Fibroblast of lung (primary cell): ENCODE measurements at regions not wholly inside any gene's neighbourhood (a gene's known extent, or its start where the extent isn't known, plus 50 kb on each side); places are given as distances from the start of the nearest gene placed in this dataset.
"Not testable (repeated sequence)": the region's sequence is repeated elsewhere in the genome, so short reads cannot be mapped to it uniquely, and the experiment has no call there.

Experiments used
- DNase-seq, 2 donors: peaks; one replicate each; pipeline versions ENCODE4 v3.0.0 to v3.0.0-alpha.2; 2010; ENCODE audit warnings: low read depth in 2 of 2
- H2AFZ ChIP-seq: 2 replicates; pipeline ENCODE4 v1.5.1; 2012; ENCODE audit warnings: low read length, control low read depth, inconsistent platforms
- H3K27ac ChIP-seq: 2 replicates; pipeline ENCODE4 v1.5.1; 2011; ENCODE audit warnings: low read length, control low read depth; ENCODE audit not compliant: insufficient read depth
- H3K27me3 ChIP-seq: 2 replicates; pipeline ENCODE4 v1.5.1; 2011; ENCODE audit warnings: mild to moderate bottlenecking, low read length; ENCODE audit not compliant: control insufficient read depth, insufficient read depth
- H3K36me3 ChIP-seq: 2 replicates; pipeline ENCODE4 v1.5.1; 2011; ENCODE audit warnings: low read length; ENCODE audit not compliant: control insufficient read depth, insufficient read depth
- H3K4me1 ChIP-seq: 2 replicates; pipeline ENCODE4 v1.5.1; 2011; ENCODE audit warnings: low read length; ENCODE audit not compliant: control insufficient read depth, insufficient read depth; ENCODE audit errors: extremely low read depth
- H3K4me2 ChIP-seq: 2 replicates; pipeline ENCODE4 v1.5.1; 2011; ENCODE audit warnings: low read length, control low read depth; ENCODE audit not compliant: insufficient read depth; ENCODE audit errors: extremely low read depth
- H3K4me3 ChIP-seq, 4 experiments: fragments of 200-600 bp in 1 of 4; sonication (generic) in 1 of 4; replicated peaks in 1 of 4; 2 replicates each; pipeline ENCODE4 v1.5.1; 2011 to 2016; ENCODE audit warnings: low read length in 4 of 4, low read depth in 3 of 4, mild to moderate bottlenecking in 3 of 4, control low read depth in 2 of 4, inconsistent platforms in 1 of 4, mixed read lengths in 1 of 4; ENCODE audit not compliant: insufficient read depth in 1 of 4; ENCODE audit errors: control extremely low read depth in 1 of 4
- H3K79me2 ChIP-seq: 2 replicates; pipeline ENCODE4 v1.5.1; 2012; ENCODE audit warnings: mild to moderate bottlenecking, low read length, inconsistent platforms; ENCODE audit not compliant: control insufficient read depth, insufficient read depth
- H3K9ac ChIP-seq: 2 replicates; pipeline ENCODE4 v1.5.1; 2011; ENCODE audit warnings: mild to moderate bottlenecking, low read length, control low read depth; ENCODE audit not compliant: insufficient read depth
- H3K9me3 ChIP-seq: 2 replicates; pipeline ENCODE4 v1.5.1; 2012; ENCODE audit warnings: low read depth, low read length; ENCODE audit not compliant: control insufficient read depth, insufficient read depth
- H4K20me1 ChIP-seq: 2 replicates; pipeline ENCODE4 v1.5.1; 2011; ENCODE audit warnings: low read length; ENCODE audit not compliant: control insufficient read depth, insufficient read depth; ENCODE audit errors: extremely low read depth
- CTCF ChIP-seq, 2 donors: IDR thresholded peaks in 1 of 2; conservative IDR thresholded peaks in 1 of 2; 1 replicate in 1 of 2; 2 replicates in 1 of 2; pipeline ENCODE4 v1.5.1; 2011 to 2012; ENCODE audit warnings: low read length in 2 of 2, control low read depth in 1 of 2, inconsistent platforms in 1 of 2, low read depth in 1 of 2, mild to moderate bottlenecking in 1 of 2
- EZH2 ChIP-seq: IDR thresholded peaks from 2 replicates; pipeline ENCODE4 v1.5.1; 2012; ENCODE audit warnings: low read length, control low read depth, mild to moderate bottlenecking; ENCODE audit errors: missing control alignments

GRCh38 chr2:173571021-173571821 is 216.5 kb downstream of the CDCA7 start:
- no peak overlapping the region for H3K27ac ChIP-seq
- H3K36me3 ChIP-seq: no peaks in the 10 kb centered on the region
- H3K9ac ChIP-seq: no peak overlapping the region
- no peaks in the 10 kb centered on the region for H3K79me2 ChIP-seq
- peak overlapping the region in 1 of 4 experiments; percentile 18 for H3K4me3 ChIP-seq
- H3K9me3 ChIP-seq: no peaks in the 10 kb centered on the region
- H3K27me3 ChIP-seq: peaks cover 3% of the 10 kb centered on the region
- peak overlapping the region; percentile 5 for H2AFZ ChIP-seq
- peaks cover 2% of the 10 kb centered on the region for H3K4me1 ChIP-seq
- H4K20me1 ChIP-seq: no peaks in the 10 kb centered on the region
- DNase-seq: peak; percentile 35 to 73
- H3K4me2 ChIP-seq: peak overlapping the region; percentile 23
- TF ChIP-seq CTCF (conservative IDR thresholded peaks at IDR 0.05 in 1 of 2, IDR thresholded peaks at IDR 0.05 in 1 of 2; ENCODE audit: low read depth in 1 of 2, low read length in 2 of 2) (peak; percentile 34 to 42), EZH2 (no peak)

GRCh38 chr2:173571887-173572680 is 217.4 kb downstream of the CDCA7 start:
- Histone ChIP-seq H3K4me2 (no peak overlapping the region), H2AFZ (no peak overlapping the region), H3K9me3 (no peaks in the 10 kb centered on the region), H4K20me1 (no peaks in the 10 kb centered on the region), H3K4me1 (peaks cover 2% of the 10 kb centered on the region), H3K36me3 (no peaks in the 10 kb centered on the region), H3K27ac (no peak overlapping the region), H3K4me3 (no peak overlapping the region), H3K27me3 (peaks cover 3% of the 10 kb centered on the region), H3K9ac (no peak overlapping the region), H3K79me2 (no peaks in the 10 kb centered on the region)
- DNase-seq: no peak
- no peak for TF ChIP-seq EZH2
- no peak for TF ChIP-seq CTCF (conservative IDR thresholded peaks at IDR 0.05 in 1 of 2, IDR thresholded peaks at IDR 0.05 in 1 of 2; ENCODE audit: low read depth in 1 of 2, low read length in 2 of 2)

GRCh38 chr2:173572848-173573247 is 218.2 kb downstream of the CDCA7 start:
- no peak for TF ChIP-seq EZH2
- TF ChIP-seq CTCF (conservative IDR thresholded peaks at IDR 0.05 in 1 of 2, IDR thresholded peaks at IDR 0.05 in 1 of 2; ENCODE audit: low read depth in 1 of 2, low read length in 2 of 2): no peak
- Histone ChIP-seq H2AFZ (no peak overlapping the region), H3K9ac (no peak overlapping the region), H4K20me1 (no peaks in the 10 kb centered on the region), H3K79me2 (no peaks in the 10 kb centered on the region), H3K27me3 (no peaks in the 10 kb centered on the region), H3K27ac (no peak overlapping the region), H3K4me2 (no peak overlapping the region), H3K36me3 (no peaks in the 10 kb centered on the region), H3K4me1 (peaks cover 2% of the 10 kb centered on the region), H3K9me3 (no peaks in the 10 kb centered on the region), H3K4me3 (no peak overlapping the region)
- DNase-seq: no peak

GRCh38 chr2:173573782-173574181 is 219.1 kb downstream of the CDCA7 start:
- not testable (repeated sequence) for H2AFZ ChIP-seq, H3K4me3 ChIP-seq, H3K27ac ChIP-seq, H3K9ac ChIP-seq, H3K9me3 ChIP-seq, H3K4me2 ChIP-seq, DNase-seq, H4K20me1 ChIP-seq, H3K79me2 ChIP-seq, H3K36me3 ChIP-seq, H3K4me1 ChIP-seq, H3K27me3 ChIP-seq
